ENCODE measurements at regions not wholly inside any gene's neighbourhood (a gene's known extent, or its start where the extent isn't known, plus 50 kb on each side); places are given as distances from the start of the nearest gene placed in this dataset.

DNA sequence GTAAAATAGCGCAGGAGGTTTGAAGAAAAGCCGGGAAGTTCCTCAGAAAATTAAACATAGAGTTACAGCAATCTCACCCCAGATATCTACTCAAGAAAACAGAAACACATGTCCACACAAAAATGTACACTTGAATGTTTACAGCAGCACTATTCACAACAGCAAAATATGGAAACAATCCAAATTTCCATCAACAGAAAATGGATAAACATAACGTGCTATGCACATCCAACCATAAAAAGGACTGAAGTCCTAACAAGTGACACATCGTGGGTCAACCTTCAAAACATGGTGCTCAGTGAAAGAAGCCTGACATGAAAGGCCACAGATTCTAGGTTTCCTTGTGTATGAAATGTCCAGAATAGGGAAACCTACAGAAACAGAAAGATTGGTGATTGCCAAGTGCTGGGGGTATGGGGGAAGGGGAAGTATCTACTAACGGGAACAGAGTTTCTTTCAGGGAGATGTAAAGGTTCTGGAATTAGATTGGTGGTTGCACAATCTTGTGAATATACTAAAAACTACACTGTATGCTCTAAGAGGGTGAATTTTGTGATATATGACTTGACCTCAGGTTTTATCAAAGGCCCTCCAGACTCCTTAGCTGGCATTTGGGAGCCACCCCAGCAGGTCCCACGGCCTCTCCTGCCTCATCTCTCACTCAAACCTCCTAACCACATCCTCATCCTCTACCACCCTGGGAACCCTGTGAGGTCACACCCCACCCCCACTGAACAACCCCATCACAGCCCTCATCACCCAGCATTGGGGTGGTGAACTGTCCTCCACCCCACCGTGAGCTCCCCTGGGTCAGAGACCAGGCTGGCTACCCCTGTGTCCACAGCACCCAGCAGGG is 69.2 kb upstream of the PRR5 start:
- Histone ChIP-seq H3K4me3 (ENCODE audit: low read depth, low read length) (no peak overlapping the region), H3K9me3 (ENCODE audit: control insufficient read depth, insufficient read depth, low read length) (no peaks in the 10 kb centered on the region), H3K27ac (ENCODE audit: low read depth, low read length) (no peak overlapping the region), H3K27me3 (ENCODE audit: control insufficient read depth, insufficient read depth, low read length) (no peaks in the 10 kb centered on the region), H3K4me1 (ENCODE audit: control insufficient read depth, insufficient read depth, low read length) (no peaks in the 10 kb centered on the region), H3K36me3 (ENCODE audit: control insufficient read depth, insufficient read depth, low read length) (no peaks in the 10 kb centered on the region)
- WGBS (ENCODE audit: insufficient coverage), result 88% methylated on average over 4 of the region's 7 CpGs
- DNase-seq (ENCODE audit: low read depth in 4 of 6, low spot score in 6 of 6), result no peak

DNA sequence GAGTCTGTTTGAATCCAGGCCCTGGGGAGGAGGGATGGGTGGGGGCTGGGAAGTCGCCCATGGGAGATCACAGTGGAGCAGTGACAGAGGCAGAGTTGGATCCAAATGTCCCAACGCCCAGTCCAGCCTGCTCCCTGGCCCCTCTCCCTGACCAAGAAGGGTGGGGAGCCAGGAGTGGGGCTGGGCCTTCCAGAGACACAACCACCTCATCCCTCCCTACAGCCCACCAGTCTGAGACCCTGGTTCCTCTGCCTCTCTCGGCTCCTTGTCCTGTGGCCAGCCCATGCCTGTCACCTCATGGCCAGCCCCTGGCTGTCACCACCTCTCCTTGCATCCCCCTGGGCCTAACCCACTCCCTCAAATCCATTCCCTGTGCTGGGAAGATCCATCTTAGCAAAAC is 71.2 kb upstream of the PRR5 start:
- Histone ChIP-seq H3K4me1 (ENCODE audit: control insufficient read depth, insufficient read depth, low read length) (peaks cover 5% of the 10 kb centered on the region), H3K27me3 (ENCODE audit: control insufficient read depth, insufficient read depth, low read length) (no peaks in the 10 kb centered on the region), H3K27ac (ENCODE audit: low read depth, low read length) (no peak overlapping the region), H3K4me3 (ENCODE audit: low read depth, low read length) (no peak overlapping the region), H3K9me3 (ENCODE audit: control insufficient read depth, insufficient read depth, low read length) (no peaks in the 10 kb centered on the region), H3K36me3 (ENCODE audit: control insufficient read depth, insufficient read depth, low read length) (no peaks in the 10 kb centered on the region)
- 90% methylated on average over 2 of the region's 3 CpGs for whole genome bisulfite sequencing (ENCODE audit: insufficient coverage)
- DNase-seq (ENCODE audit: low read depth in 4 of 6, low spot score in 6 of 6), result no peak

DNA sequence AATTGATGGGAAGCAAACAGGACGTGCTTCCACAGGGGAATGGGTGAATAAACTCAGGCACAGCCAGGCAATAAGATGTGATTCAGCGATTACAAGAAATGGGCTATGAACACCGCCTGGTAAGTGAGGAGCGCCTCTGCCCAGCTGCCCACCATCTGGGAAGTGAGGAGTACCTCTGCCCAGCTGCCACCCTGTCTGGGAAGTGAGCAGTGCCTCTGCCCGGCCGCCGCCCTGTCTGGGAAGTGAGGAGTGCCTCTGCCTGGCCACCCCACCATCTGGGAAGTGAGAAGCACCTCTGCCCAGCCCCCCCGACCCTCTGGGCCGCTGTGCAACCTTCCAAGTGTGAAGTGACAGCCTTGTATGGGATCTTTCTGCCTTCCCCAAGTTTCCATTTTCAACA is 73.2 kb upstream of the PRR5 start:
- 87% methylated on average over 5 of the region's 9 CpGs for WGBS (ENCODE audit: insufficient coverage)
- Histone ChIP-seq H3K27me3 (ENCODE audit: control insufficient read depth, insufficient read depth, low read length) (no peaks in the 10 kb centered on the region), H3K9me3 (ENCODE audit: control insufficient read depth, insufficient read depth, low read length) (no peaks in the 10 kb centered on the region), H3K27ac (ENCODE audit: low read depth, low read length) (no peak overlapping the region), H3K4me3 (ENCODE audit: low read depth, low read length) (no peak overlapping the region), H3K4me1 (ENCODE audit: control insufficient read depth, insufficient read depth, low read length) (peaks cover 20% of the 10 kb centered on the region), H3K36me3 (ENCODE audit: control insufficient read depth, insufficient read depth, low read length) (no peaks in the 10 kb centered on the region)
- DNase-seq (ENCODE audit: low read depth in 4 of 6, low spot score in 6 of 6), result no peak

DNA sequence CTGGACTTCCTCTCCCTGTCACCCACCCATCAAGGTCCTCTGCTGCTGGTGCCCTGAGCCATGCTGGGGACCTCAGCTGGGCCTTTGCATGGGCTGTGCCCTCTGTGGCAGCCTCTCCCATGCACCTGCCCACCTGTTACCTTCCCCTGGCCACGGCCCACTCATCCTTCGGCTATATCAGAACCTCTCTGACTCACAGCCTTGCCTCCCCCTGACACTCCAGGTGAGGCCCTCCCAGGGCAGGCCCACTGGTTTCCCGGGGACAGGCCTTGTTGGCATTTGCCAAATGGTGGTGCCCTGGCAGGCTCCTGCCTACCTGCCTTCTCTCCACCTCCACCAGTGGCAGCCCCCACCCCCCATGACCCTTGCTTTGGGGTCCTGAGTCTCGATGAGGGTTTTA is 73.7 kb upstream of the PRR5 start:
- Histone ChIP-seq H3K4me3 (ENCODE audit: low read depth, low read length) (no peak overlapping the region), H3K9me3 (ENCODE audit: control insufficient read depth, insufficient read depth, low read length) (no peaks in the 10 kb centered on the region), H3K4me1 (ENCODE audit: control insufficient read depth, insufficient read depth, low read length) (peaks cover 25% of the 10 kb centered on the region), H3K27ac (ENCODE audit: low read depth, low read length) (no peak overlapping the region), H3K27me3 (ENCODE audit: control insufficient read depth, insufficient read depth, low read length) (no peaks in the 10 kb centered on the region), H3K36me3 (ENCODE audit: control insufficient read depth, insufficient read depth, low read length) (no peaks in the 10 kb centered on the region)
- 90% methylated on average over 4 of the region's 4 CpGs for WGBS (ENCODE audit: insufficient coverage)
- no peak for DNase-seq (ENCODE audit: low read depth in 4 of 6, low spot score in 6 of 6)

DNA sequence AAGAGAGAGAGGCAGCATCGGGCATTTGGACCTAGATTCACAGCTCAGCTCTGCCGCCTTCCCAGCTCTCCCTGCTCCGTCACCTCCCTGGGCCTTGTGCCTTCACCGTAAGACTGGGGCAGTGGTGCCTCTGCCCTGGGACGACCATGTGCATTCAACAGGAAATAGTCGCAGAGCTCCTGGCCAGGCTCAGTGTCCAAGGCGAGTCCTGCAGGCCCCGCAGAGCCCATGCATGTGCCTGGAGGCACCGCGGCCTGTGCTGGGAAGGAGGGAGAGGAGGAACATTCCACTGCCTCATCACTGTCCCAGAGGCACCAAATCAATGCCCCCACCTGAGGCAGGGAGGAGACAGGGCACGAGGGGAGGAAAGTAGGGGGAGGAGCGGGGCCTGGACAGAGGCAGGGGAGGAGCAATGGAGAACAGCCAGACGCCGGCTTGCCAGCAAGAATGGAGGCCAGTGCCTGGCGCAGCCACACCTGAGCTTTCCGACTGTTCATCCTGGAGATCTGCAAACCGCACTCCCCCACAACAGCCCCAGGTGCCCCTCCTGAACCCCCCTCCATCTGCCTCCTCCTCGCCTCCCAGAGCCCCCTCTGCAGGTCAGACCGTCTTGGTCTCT is 74.4 kb upstream of the PRR5 start:
- Histone ChIP-seq H3K4me1 (ENCODE audit: control insufficient read depth, insufficient read depth, low read length) (peaks cover 27% of the 10 kb centered on the region), H3K36me3 (ENCODE audit: control insufficient read depth, insufficient read depth, low read length) (no peaks in the 10 kb centered on the region), H3K4me3 (ENCODE audit: low read depth, low read length) (no peak overlapping the region), H3K9me3 (ENCODE audit: control insufficient read depth, insufficient read depth, low read length) (no peaks in the 10 kb centered on the region), H3K27ac (ENCODE audit: low read depth, low read length) (no peak overlapping the region), H3K27me3 (ENCODE audit: control insufficient read depth, insufficient read depth, low read length) (no peaks in the 10 kb centered on the region)
- DNase-seq (ENCODE audit: low read depth in 4 of 6, low spot score in 6 of 6), result no peak
- WGBS (ENCODE audit: insufficient coverage), result 79% methylated on average over 14 of the region's 19 CpGs

DNA sequence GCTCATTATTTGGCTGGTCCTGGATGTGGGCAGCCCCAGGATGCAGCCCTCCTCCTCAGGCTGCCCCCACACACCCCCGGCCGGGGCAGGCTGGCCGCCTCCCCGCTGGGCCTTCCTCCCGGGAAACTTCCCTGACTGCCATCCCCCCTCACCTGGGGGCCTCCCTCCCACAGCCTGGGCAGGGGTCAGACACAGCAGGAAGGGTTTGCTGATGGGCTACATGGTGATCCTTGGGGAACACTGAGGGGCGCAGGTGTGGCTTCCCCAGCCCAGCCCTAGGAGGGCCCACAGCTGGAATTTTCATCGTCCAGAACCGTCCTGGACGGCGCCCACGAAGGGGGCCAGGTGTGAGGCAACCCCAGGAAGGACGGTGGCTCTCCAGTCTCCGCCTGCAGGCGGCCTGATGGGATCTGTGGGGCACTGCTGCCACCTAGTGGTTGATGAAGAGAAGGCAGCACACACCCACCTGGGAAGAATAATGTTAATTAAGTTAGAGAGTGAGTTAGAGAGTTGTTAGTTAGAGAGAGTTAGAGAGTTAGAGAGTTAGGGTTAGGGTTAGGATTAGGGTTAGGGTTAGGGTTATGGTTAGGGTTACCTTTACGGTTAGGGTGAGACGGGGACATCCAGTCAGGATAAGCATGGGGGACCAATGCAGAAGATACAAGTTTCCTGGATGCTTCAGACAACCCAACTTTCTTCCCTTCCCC is 75.9 kb upstream of the PRR5 start:
- no peaks in the 10 kb centered on the region for H3K9me3 ChIP-seq (ENCODE audit: control insufficient read depth, insufficient read depth, low read length)

DNA sequence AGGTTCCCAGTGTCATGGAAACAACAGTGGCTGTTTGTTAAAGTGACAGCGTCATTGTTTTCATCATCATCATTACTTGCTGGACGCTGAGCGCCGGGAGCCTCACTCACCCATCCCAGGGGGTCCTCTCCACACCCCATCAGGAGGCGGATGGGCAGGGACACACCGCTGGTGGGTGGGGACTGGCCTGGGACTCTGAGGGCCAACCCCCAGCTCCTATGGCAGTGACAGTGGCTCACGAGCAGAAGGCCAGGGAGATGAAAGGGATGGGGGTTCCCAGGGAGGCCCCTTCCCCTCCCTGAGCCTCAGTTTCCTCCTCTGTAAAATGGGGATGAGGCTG is 76.6 kb upstream of the PRR5 start:
- H3K9me3 ChIP-seq (ENCODE audit: control insufficient read depth, insufficient read depth, low read length), result no peaks in the 10 kb centered on the region
- H3K27me3 ChIP-seq (ENCODE audit: control insufficient read depth, insufficient read depth, low read length), result peaks cover 2% of the 10 kb centered on the region
- H3K4me3 ChIP-seq (ENCODE audit: low read depth, low read length), result no peak overlapping the region
- H3K36me3 ChIP-seq (ENCODE audit: control insufficient read depth, insufficient read depth, low read length), result no peaks in the 10 kb centered on the region
- no CpG with 5 or more reads among the region's 7 CpGs for WGBS (ENCODE audit: insufficient coverage)
- DNase-seq (ENCODE audit: low read depth in 4 of 6, low spot score in 6 of 6), result no peak
- H3K27ac ChIP-seq (ENCODE audit: low read depth, low read length), result no peak overlapping the region
- peaks cover 47% of the 10 kb centered on the region for H3K4me1 ChIP-seq (ENCODE audit: control insufficient read depth, insufficient read depth, low read length)

More for the DNA sequence above, 75.9 kb upstream of the PRR5 start:
- H3K36me3 ChIP-seq (ENCODE audit: control insufficient read depth, insufficient read depth, low read length), result no peaks in the 10 kb centered on the region
- peak in 5 of 6 donors; percentile 56 to 93 (median 67) for DNase-seq (ENCODE audit: low read depth in 4 of 6, low spot score in 6 of 6)
- H3K27ac ChIP-seq (ENCODE audit: low read depth, low read length), result no peak overlapping the region
- H3K4me1 ChIP-seq (ENCODE audit: control insufficient read depth, insufficient read depth, low read length), result peaks cover 41% of the 10 kb centered on the region
- H3K4me3 ChIP-seq (ENCODE audit: low read depth, low read length), result no peak overlapping the region
- no peaks in the 10 kb centered on the region for H3K27me3 ChIP-seq (ENCODE audit: control insufficient read depth, insufficient read depth, low read length)
- 3% methylated on average over 12 of the region's 16 CpGs for WGBS (ENCODE audit: insufficient coverage)

DNA sequence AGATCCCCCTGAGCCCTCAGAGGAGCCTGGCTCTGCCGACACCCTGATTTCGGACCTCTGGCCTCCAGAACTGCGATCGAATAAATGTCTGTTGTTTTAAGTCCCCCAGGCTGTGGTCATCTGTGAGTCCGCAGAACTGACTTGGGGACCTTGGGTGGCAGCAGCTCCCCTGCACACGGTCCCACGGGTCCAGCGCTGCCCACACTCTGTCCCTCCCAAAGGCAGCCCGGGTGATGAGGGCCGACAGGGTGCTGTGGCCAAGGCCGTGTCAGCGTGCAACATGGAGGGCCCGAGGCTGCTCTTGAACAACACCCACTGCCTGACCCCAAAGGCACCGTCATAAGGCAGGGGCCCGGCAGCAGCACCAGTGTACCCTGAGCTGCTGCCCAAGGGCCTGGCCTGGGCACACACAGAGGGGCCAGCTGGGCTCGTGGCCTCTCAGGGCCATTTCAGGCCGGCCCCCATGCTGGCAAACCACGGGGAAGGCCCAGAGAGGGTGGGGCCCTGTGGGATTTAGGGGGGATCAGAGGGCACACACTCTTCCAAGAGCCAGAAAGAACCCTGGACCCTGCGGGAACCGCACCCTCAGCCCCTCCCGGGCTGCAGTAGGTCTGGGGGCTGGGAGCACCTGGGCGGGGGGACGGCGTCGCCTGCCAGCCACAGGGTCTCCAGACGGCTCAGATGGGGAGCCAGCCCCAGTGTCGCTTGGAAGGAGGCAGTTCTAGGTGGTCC is 77.1 kb upstream of the PRR5 start:
- 68% methylated on average over 27 of the region's 27 CpGs for WGBS (ENCODE audit: insufficient coverage)
- Histone ChIP-seq H3K36me3 (ENCODE audit: control insufficient read depth, insufficient read depth, low read length) (no peaks in the 10 kb centered on the region), H3K4me3 (ENCODE audit: low read depth, low read length) (no peak overlapping the region), H3K27me3 (ENCODE audit: control insufficient read depth, insufficient read depth, low read length) (peaks cover 2% of the 10 kb centered on the region), H3K27ac (ENCODE audit: low read depth, low read length) (no peak overlapping the region), H3K9me3 (ENCODE audit: control insufficient read depth, insufficient read depth, low read length) (no peaks in the 10 kb centered on the region), H3K4me1 (ENCODE audit: control insufficient read depth, insufficient read depth, low read length) (peaks cover 52% of the 10 kb centered on the region)
- DNase-seq (ENCODE audit: low read depth in 4 of 6, low spot score in 6 of 6), result no peak

DNA sequence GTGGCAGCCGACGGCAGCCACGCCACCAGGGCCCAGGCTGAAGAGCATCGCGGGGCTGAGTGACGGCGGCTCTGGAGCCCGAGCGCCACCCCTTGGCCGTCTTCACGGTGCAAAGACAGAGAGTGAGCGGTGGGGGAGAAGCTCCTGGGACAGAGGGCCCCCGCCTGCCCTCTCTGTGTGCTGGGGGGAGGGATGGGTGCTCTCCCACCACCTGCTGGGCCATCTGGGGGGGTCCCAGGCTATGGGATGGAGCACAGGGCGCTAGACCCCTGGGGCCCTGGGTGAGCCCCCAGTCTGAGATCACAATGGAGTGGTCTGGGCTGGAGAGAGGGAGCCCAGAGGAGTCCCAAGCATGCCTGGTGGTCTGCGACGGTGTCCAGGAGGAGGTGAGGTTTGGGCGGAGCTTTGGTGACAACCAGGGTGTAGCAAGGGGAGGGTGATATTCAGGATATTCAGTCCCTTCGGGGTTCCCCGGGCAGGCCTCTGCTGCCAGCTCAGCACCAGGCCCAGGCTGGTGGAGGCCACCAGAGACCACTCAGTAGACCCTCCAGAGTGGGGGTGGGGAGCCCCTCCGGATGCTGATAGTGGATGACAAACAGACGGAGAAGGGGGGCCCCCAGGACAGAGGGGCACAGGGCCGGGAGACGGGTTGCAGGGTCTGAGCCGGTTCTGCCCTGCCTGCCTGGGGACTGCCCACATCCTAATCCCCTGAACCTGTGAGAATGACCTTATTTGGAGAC is 78.1 kb upstream of the PRR5 start:
- H3K27ac ChIP-seq (ENCODE audit: low read depth, low read length), result no peak overlapping the region
- no peak overlapping the region for H3K4me3 ChIP-seq (ENCODE audit: low read depth, low read length)
- H3K9me3 ChIP-seq (ENCODE audit: control insufficient read depth, insufficient read depth, low read length), result no peaks in the 10 kb centered on the region
- WGBS (ENCODE audit: insufficient coverage), result 45% methylated on average over 22 of the region's 24 CpGs
- H3K27me3 ChIP-seq (ENCODE audit: control insufficient read depth, insufficient read depth, low read length), result peaks cover 2% of the 10 kb centered on the region
- H3K36me3 ChIP-seq (ENCODE audit: control insufficient read depth, insufficient read depth, low read length), result no peaks in the 10 kb centered on the region
- peak in 2 of 6 donors; percentile 60 to 75 for DNase-seq (ENCODE audit: low read depth in 4 of 6, low spot score in 6 of 6)
- H3K4me1 ChIP-seq (ENCODE audit: control insufficient read depth, insufficient read depth, low read length), result peaks cover 55% of the 10 kb centered on the region

Measured in spinal cord (tissue), 9 donors.